ENCODE measurements at regions not wholly inside any gene's neighbourhood (a gene's known extent, or its start where the extent isn't known, plus 50 kb on each side); places are given as distances from the start of the nearest gene placed in this dataset.

GRCh38 chrX:115387327-115387726 is 97.8 kb downstream of the LUZP4 start:
- H3K79me2 ChIP-seq (ENCODE audit: insufficient read depth, low read length) = no peaks in the 10 kb centered on the region
- TF ChIP-seq CTCF (IDR thresholded peaks at IDR 0.05) = no peak
- no peaks in the 10 kb centered on the region for H3K9me3 ChIP-seq (replicated peaks in 1 of 2; ENCODE audit: control insufficient read depth in 1 of 2, insufficient read depth in 1 of 2, low read length in 2 of 2)
- H3K36me3 Mint-ChIP-seq = no peaks in the 10 kb centered on the region
- H2AFZ ChIP-seq (ENCODE audit: insufficient read depth, low read depth, low read length, poor library complexity, severe bottlenecking) = no peak overlapping the region
- no CpG with 5 or more reads among the region's 2 CpGs for WGBS (ENCODE audit: insufficient coverage)
- no peaks in the 10 kb centered on the region for H4K20me1 ChIP-seq (ENCODE audit: insufficient read depth, low read length)
- no peak overlapping the region for H3K27ac Mint-ChIP-seq
- H3K9ac ChIP-seq (ENCODE audit: insufficient read depth, low read length, poor library complexity, severe bottlenecking) = no peak overlapping the region
- no peaks in the 10 kb centered on the region for H3K36me3 ChIP-seq (replicated peaks in 1 of 2; ENCODE audit: control insufficient read depth in 1 of 2, insufficient read depth in 2 of 2, low read length in 2 of 2)
- H3K27ac ChIP-seq (ENCODE audit: low read depth in 1 of 2, low read length in 2 of 2) = no peak overlapping the region
- no peaks in the 10 kb centered on the region for H3K4me1 ChIP-seq (ENCODE audit: control insufficient read depth in 1 of 2, insufficient read depth in 2 of 2, low read length in 2 of 2)
- DNase-seq = no peak
- no peak overlapping the region for H3K4me3 Mint-ChIP-seq
- H3K4me2 ChIP-seq (replicated peaks; ENCODE audit: extremely low read depth, low read length, poor library complexity, severe bottlenecking) = no peak overlapping the region
- H3K27me3 Mint-ChIP-seq (ENCODE audit: low read depth in 3 of 3) = peaks cover 0 to 14% (median 0%) of the 10 kb centered on the region in 3 donors
- no peaks in the 10 kb centered on the region for H3K4me1 Mint-ChIP-seq
- peaks cover 0 to 3% of the 10 kb centered on the region in 2 donors for H3K27me3 ChIP-seq (ENCODE audit: control insufficient read depth in 2 of 2, insufficient read depth in 2 of 2, low read length in 2 of 2)
- H3K9me3 Mint-ChIP-seq = peaks cover 0 to 4% (median 0%) of the 10 kb centered on the region in 7 donors
- intact Hi-C loops (cut with micrococcal nuclease) = no loop called here
- H3K4me3 ChIP-seq (replicated peaks in 1 of 3; ENCODE audit: low read depth in 2 of 3, low read length in 3 of 3) = no peak overlapping the region

DNA sequence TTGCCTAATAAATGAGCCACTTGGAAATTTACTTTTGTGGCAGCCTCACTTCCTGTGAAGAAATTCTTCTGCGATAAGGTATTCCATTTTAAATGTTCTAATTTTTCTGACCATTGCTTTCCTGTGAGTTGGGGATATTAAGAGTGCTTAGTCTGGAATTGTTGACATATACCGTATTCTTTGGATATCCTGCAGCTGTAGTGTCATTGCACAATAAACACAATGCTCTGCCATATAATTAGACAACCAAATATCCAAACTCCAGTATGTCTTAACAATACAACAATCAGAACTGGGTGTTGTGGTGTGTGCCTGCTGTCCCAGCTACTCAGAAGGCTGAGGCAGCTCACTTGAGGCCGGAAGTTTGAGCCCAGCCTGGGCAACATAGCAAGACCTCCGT is 99.4 kb downstream of the LUZP4 start:
- no peaks in the 10 kb centered on the region for H3K79me2 ChIP-seq (ENCODE audit: insufficient read depth, low read length)
- no peaks in the 10 kb centered on the region for H3K9me3 ChIP-seq (replicated peaks in 1 of 2; ENCODE audit: control insufficient read depth in 1 of 2, insufficient read depth in 1 of 2, low read length in 2 of 2)
- intact Hi-C loops (cut with micrococcal nuclease) = no loop called here
- H3K27ac ChIP-seq (ENCODE audit: low read depth in 1 of 2, low read length in 2 of 2) = no peak overlapping the region
- no peak overlapping the region for H3K4me3 ChIP-seq (replicated peaks in 1 of 3; ENCODE audit: low read depth in 2 of 3, low read length in 3 of 3)
- no peak overlapping the region for H3K4me2 ChIP-seq (replicated peaks; ENCODE audit: extremely low read depth, low read length, poor library complexity, severe bottlenecking)
- H4K20me1 ChIP-seq (ENCODE audit: insufficient read depth, low read length) = no peaks in the 10 kb centered on the region
- peaks cover 6% of the 10 kb centered on the region for H3K4me1 Mint-ChIP-seq
- no peaks in the 10 kb centered on the region for H3K4me1 ChIP-seq (ENCODE audit: control insufficient read depth in 1 of 2, insufficient read depth in 2 of 2, low read length in 2 of 2)
- TF ChIP-seq CTCF (IDR thresholded peaks at IDR 0.05) = no peak
- no peak for DNase-seq
- no peak overlapping the region for H3K9ac ChIP-seq (ENCODE audit: insufficient read depth, low read length, poor library complexity, severe bottlenecking)
- peaks cover 0 to under 1% of the 10 kb centered on the region in 2 donors for H3K27me3 ChIP-seq (ENCODE audit: control insufficient read depth in 2 of 2, insufficient read depth in 2 of 2, low read length in 2 of 2)
- no peaks in the 10 kb centered on the region for H3K36me3 ChIP-seq (replicated peaks in 1 of 2; ENCODE audit: control insufficient read depth in 1 of 2, insufficient read depth in 2 of 2, low read length in 2 of 2)
- H2AFZ ChIP-seq (ENCODE audit: insufficient read depth, low read depth, low read length, poor library complexity, severe bottlenecking) = no peak overlapping the region
- no CpG with 5 or more reads among the region's 4 CpGs for WGBS (ENCODE audit: insufficient coverage)
- no peaks in the 10 kb centered on the region for H3K36me3 Mint-ChIP-seq
- no peak overlapping the region for H3K4me3 Mint-ChIP-seq
- H3K9me3 Mint-ChIP-seq = peaks cover 0 to 4% (median 0%) of the 10 kb centered on the region in 7 donors
- H3K27ac Mint-ChIP-seq = no peak overlapping the region
- H3K27me3 Mint-ChIP-seq (ENCODE audit: low read depth in 3 of 3) = peaks cover 0 to 6% (median 0%) of the 10 kb centered on the region in 3 donors

Measured in CD14-positive monocyte (primary cell).